ENCODE measurements at regions not wholly inside any gene's neighbourhood (a gene's known extent, or its start where the extent isn't known, plus 50 kb on each side); places are given as distances from the start of the nearest gene placed in this dataset.

- TF ChIP-seq CTCF (IDR thresholded peaks at IDR 0.05): no peak
- no peak for TF ChIP-seq ATF3 (CRISPR knock-in tag; conservative IDR thresholded peaks at IDR 0.05)
- TF ChIP-seq ZNF423 (CRISPR knock-in tag; IDR thresholded peaks at IDR 0.05): no peak
Observed at GRCh38 chr11:128282053-128282452, 305.3 kb downstream of the ETS1 start.

Data from WTC11 (cell line).